HG03575 (cell line): ENCODE measurements at regions not wholly inside any gene's neighbourhood (a gene's known extent, or its start where the extent isn't known, plus 50 kb on each side); places are given as distances from the start of the nearest gene placed in this dataset.

ENCODE experiments used
- ATAC-seq: cut with Tn5 transposase; IDR thresholded peaks from one replicate; pipeline ENCODE4 v1.9.1; 2021; ENCODE audit not compliant: unreplicated experiment, insufficient number of reproducible peaks, low FRiP score; ENCODE audit errors: extremely low read depth

DNA sequence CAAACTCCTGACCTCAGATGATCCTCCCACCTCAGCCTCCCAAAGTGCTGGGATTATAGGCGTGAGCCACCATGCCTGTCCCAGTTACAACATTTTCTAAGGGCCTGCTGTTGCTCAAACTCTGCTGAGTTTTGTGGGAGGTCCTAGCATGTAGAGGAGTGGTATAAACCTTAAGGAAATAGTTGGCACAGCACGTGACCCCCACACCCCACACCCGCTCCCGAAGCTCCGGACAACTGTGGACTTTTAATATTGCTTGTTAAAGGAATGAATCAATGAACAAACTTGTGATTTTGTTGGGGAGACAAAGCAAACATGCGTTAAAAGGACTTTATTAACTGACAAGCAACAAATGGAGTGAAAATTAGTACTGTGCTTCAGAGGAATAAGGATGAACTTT, 137.8 kb upstream of the GATA6 start:
- no peak for ATAC-seq

DNA sequence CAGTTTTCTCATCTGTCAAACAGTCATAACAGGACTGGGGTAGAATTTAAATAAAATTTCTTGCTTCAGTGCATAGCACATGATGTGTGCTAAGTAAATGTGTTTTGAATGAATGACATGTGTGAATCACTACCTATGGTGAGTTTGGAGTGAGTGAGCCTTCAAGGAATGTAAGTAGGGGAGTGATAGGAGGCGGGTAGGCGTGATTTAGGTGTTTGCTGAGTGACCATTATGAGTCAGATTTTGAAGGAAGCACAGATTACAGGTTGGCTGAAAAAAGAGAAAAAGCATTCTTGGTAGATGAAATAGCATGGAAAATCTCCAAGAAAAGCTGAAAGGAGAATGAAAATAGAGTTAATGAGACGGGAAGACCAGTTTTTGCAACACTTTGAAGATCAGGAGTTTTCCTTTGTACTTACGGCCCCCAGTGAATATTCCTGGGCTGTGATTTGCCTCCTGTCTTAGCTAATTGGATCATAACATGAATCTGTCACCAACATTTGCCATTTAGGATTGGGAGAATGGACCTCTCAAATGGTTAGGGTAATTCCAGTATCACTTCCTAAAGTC, 136.9 kb upstream of the GATA6 start:
- no peak for ATAC-seq

DNA sequence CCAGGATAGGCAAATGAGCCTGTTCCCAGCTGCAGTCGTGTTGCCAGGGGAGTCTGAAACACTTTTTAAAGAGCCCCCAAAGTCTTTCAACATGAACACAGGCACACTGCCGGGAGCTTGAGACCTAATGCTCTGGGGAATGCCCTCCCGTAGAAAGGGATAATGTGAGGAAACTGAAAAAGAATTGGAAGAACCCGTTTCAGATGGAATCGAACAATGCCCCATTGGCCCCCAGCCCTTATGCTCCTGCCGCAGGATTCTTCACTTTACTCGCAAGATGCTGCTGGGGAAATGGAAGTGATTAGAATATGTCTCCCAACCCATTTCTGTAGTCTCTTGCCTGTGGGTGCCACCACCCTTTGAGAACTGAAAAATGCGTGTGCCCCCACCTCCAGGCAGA, 136.3 kb upstream of the GATA6 start:
- ATAC-seq = no peak

DNA sequence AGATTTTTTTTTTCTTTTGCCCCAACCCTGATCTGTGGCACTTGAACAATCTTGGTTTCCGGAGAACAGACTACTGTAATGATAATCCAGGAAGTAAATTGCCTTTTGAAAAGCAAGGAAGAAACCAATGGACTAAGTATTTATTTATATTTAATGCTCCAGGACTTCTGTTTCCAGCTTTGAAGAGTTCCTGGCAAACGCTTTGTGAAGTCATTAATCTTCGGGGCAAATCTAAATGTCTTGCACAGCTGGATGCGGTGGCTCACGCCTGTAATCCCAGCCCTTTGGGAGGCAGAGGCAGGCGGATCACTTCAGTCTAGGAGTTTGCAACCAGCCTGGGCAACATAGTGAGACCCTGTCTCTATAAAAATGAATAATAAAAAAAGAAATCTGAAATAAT, 135.1 kb upstream of the GATA6 start:
- ATAC-seq = no peak

DNA sequence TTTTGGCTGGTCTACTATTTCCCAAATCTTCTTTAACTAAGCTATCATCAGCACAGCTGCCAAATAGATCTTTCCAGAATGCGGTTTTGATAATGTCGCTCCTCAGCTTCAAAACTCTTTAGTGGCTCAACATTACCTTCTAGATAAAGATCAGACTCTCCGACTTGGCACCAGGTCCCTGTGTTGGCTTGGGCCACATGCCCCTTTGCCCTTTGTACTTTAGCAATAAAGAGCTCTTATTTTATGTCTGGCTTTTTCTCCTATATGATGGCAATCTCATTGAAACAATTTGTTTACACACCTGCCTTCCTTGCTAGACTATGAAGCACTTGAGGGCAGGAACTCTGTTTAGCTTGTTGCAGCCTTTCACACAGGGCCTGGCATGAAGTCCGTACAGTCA, 128.9 kb upstream of the GATA6 start:
- ATAC-seq = no peak

DNA sequence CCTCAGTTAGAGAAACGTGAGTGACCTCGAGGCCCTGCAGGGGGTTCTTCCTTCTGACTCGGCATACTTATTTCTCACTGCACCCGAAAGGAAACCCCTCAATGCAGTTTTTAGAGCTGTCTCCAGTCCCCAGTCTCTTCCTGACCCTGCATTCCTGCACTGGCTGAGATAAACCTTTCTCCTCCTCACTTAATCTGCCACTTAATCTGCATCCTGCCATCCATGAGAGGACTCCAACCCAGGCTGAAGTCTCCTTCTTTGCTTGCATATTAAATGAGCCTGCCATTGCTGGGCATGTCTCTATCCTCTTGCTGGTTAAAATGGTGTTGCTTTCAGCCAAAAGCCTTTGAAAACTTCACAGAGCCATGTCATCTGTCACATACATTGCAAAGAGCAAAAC, 125.6 kb upstream of the GATA6 start:
- ATAC-seq = no peak

DNA sequence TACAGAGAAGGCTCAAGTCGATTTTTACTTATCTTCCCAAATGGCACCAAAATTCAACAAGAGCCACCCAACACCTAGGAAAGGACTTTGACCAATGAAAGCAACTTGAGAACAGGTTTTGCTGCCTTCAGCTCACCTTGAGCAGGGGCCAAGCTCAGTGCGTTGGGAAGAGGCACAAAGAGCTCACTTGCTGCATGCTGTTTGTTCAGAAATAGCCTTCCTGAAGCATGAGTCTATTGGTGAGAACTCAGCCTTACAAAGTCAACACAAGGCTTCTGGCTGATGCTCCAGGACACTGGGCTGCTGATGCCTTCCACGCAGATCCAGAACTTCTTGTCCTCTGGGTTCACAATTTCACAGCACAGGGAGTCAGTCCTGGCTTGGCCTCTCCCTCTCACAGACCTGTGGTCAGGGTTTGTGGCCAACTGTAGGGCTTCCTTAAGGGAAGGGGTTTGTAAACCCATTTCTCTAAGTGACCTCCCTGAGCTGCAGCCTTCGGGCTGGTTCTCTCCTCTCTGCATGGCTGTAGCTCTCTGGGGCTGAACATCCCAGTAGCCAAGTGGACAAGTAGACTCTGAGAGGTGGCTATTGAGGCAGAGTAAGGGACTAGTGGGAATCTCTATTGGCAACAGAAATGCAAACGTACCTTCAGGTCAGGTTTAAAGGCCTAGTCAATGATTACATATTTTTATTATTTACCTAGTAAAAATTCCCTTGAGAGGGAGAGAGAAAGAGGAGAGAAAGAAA, 124.7 kb upstream of the GATA6 start:
- no peak for ATAC-seq

DNA sequence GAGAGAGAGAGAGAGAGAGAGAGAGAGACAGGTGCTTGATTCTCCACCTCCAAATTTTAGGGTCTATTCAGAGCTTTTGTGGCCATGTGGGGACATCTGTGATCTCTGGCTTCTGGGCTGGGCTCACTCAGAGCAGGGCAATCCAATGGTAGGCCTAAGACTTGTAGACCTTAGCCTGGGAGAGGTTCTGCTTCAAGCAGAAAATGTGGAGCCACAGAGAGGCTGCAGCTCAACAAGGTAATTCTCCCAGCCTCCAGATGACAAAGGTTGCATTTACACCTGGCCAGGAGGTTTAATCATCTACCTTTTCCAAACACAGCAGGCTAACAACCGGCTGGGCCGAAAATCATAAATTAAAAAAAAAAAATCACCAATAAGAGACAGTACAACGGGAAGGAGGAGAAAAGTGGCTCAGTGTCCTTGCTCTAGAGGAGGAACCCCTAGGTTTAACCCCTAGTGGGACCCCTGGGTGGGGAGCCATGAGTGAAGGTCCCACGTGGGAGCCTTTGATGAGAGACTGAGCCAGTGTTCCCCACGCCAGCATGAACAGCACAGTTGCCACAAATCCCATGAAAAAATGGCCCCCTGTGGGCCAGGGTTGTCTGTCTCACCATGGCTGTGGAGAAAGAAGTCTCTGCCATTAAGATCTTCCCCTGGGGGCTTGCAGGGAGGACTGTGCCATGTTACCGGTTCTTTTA, 124.0 kb upstream of the GATA6 start:
- ATAC-seq = no peak

DNA sequence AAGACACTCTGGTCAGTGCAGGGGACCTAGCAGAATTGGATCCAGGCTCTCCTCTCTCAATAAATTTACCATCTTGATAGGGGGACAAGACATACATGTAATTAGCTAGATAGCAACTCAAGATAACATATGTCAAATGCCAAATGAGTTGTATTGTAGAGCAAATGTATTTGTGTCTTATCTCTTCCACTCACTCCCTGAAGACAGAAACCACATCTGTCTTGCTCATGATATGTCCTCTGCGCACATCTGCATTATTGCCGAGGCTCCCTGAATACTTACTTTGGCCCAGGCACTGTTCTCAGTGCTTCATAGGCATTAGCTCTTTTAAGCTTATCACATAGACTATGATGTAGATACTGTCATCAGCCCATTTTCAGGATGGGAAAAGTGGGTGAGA, 122.9 kb upstream of the GATA6 start:
- no peak for ATAC-seq

DNA sequence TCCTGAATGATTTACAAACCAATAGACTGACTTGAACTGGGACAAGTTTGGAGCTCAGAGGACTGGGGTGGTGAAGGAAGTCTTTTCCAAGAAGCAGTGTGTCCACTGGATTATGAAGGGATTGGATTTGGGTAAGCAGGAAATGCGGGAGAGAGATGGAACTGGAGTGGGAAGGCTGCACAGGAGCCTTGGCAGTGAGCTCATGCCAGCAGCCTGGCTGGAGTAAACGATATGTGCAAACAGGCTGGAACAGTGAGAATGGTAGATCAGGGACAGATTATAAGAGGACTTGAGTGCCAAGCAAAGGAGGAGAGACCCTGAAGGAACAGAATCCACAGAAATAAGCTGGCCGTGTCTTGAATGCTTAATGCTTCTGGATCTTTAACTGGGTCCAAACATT, 121.9 kb upstream of the GATA6 start:
- no peak for ATAC-seq

DNA sequence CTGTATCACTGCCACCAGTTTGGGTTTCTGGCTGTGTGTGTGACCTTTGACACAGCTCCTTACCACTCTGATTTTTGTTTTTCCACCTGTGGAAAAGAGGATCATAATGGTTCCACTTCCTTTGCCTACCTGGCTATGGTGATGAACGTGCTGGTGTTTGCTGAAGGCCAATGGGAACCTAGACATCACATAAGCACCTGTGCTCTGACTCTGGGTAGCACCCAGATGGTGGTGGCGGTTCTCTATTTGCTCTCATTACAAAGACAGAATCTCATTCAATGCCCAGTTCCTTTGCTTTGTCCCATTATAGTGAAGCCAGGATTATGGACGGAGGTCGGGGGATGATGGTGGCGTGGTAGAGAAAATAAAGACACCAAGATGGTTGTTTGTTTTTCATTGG, 121.2 kb upstream of the GATA6 start:
- ATAC-seq = no peak

DNA sequence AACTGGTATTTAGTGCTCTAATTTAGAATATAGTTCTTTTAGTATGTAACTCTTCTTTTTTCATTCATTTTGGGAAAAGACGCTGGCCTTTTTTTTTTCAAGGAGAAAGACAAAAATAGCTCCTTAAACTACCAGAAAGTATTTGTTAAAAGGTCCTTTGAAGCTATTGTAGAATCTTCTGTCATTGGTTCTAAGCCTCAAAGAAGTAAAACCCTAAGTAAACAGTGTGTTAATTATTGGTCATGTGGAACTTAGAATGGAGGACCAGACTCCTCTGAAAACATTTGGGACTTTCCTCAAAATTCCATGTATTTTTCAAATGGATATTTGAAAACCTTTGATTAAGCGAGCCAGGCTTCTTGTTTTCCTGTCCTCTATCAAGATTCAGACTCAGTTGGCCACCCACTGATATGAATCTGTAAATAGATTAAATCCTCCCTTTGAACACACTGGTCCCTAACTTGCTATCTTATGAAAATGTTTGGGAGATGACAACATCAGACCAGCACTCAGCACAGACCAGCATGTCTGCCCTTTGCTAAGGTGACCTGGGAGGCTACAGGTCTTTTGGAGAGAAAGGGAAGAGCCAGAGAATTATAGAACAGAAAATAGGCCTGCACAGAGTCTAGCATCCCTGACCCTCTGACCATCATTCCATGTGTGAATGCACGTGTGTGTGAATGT, 120.3 kb upstream of the GATA6 start:
- ATAC-seq = no peak

DNA sequence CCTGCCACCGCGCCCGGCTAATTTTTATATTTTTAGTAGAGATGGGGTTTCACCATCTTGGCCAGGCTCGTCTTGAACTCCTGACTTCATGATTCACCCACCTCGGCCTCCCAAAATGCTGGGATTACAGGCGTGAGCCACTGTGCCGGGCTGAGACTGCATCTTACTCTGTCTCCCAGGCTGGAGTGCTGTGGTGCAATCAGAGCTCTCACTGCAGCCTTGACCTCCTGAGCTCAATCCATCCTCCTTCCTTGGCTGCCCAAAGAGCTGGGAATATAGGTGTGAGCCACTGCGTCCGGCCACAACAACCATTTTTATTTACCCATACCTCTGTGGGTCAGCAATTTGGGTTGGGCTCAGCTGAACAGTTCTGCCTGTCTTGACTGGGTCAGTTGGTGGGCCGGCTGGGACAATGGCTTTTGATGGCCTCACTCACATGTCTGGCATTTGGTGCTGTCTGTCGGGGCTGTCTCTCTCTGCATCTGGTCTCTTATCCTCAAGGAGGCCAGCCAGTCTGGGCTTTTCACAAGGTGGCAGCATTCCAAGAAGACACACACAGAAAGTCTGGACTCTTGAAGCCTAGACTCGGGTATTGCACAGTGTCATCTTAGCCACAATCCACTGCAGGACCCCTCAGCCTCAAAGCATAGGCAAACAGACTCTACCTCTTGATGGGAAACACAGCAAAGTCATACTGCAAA, 116.8 kb upstream of the GATA6 start:
- ATAC-seq = no peak

DNA sequence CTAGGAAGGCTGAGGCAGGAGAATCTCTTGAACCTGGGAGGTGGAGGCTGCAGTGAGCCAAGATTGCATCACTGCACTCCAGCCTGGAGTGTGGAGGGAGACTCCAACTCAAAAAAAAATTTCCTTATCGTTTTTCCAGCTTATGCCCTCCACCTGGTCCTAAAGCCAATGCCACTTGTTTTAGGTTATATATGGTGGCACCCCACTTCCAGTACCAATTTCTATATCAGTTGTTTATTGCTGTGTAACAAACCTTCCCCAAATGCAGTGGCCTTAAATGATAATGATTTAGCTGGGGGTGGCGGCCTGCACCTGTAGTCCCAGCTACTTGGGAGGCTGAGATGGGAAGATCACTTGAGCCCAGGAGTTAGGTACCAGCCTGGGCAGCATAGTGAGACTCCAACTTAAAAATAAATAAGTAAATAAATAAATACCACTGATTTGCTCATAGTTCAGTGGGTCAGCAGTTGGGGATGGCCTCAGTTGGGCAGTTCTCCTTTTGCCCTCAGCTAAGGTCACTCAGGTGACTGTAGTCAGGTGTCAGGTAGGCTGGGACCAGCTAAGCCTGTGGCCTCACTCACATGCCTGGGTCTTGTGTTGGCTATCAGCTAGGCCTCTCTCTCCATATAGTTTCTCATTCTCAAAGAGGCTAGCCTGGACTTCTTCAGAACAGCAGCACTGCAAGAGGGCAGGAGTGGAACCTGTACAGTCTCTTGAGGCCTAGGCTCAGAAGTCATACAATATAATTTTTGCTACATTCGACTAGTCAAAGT, 113.7 kb upstream of the GATA6 start:
- ATAC-seq = no peak

DNA sequence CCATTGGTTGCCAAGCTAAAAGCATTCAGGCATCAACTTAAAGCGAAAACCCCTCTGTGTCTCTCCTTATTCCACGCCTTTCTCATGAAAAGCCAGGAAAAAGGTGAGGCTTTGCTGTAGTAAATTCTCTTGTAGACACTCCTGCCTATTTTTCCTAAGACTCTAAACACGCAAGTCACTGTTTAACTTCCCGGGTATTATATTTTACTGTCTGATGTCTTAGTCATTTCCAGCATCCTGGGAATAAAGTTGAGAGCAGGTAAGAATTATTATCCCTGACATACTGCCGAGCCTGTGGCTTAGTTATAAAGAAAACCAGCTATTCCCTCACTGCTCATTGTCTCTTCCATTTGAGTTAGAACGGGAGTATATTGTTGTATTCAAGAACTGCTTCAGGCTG, 112.4 kb upstream of the GATA6 start:
- ATAC-seq = no peak

DNA sequence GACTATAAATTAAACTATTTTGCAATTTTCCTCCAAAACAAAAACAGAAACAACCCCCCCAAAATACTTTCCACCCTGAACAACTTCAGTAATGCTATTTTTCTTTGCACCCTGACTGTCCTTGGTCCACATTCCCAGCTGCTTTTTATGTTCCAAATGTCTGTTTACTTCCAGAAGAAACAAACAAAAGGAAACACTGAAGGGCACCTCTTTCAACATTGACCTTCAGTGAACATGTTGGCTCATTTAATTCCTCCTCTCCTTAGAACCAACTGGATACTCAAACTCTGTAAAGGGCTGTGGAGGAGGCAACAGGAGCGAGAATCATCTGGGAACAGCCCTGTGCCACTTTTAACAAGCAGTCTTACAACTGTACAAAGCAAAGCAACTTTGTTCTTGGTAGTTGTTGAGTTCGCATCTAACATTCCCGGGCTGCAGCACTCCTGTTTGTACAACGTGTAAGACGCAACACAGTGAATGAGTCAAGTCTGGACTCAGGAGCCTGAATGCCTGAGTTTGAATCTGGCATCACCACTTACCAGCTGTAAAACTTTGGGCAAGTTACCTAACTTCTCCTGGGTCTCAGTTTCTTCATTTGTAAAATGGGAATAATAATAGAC, 111.4 kb upstream of the GATA6 start:
- ATAC-seq = no peak

DNA sequence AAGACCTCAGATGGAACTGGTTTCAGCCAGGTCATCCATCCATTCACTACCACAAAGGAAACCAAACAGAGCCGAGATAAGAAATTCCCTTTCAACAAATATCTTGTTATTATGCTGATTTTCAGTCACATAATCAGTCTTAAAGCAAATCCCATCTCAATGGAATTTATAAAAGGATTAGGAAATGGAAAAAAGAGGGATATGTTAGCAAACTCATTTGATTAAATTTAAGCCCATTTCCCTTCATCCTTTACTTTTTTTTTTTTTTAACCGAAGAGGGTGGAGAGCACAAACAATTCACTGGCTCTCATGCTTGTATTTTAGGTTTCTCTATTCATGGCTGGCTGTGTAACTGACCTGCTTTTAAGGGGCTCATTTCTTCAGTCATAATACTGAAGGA, 109.0 kb upstream of the GATA6 start:
- ATAC-seq = no peak

DNA sequence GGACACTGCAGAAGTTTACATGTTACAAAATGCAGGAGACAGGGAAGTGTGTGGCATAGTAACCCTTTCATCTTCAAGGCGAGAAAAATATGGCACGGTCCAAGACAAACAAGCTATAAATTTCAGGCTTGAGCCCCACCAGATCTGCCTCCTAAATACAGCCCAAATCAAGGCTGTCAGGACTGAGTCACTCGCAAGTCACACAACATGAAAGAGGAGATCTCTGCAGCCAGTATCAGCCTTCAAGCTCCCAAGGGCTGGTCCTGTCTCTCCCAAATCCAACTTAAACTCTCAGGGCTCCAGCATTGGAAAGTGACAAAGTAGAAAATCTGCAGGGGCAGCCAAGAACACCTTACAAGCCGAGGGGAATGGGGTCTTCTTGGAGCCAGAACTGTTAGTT, 106.3 kb upstream of the GATA6 start:
- ATAC-seq = no peak
